Memory B cell (primary cell): ENCODE measurements at regions not wholly inside any gene's neighbourhood (a gene's known extent, or its start where the extent isn't known, plus 50 kb on each side); places are given as distances from the start of the nearest gene placed in this dataset.
"Not testable (repeated sequence)": the region's sequence is repeated elsewhere in the genome, so short reads cannot be mapped to it uniquely, and the experiment has no call there.

Source experiments
- ATAC-seq: fragments of 150-1000 bp; cut with Tn5 transposase; 2 replicates; pipeline ENCODE4 v1.10.0; 2021; ENCODE audit warnings: low read depth, mild to moderate bottlenecking, moderate library complexity
- DNase-seq, 2 donors: peaks; one replicate each; pipeline ENCODE4 v3.0.0; 2022; ENCODE audit warnings: low spot score in 2 of 2
- H3K27ac Mint-ChIP-seq: one replicate; pipeline ENCODE4 v1.8.0; 2022; ENCODE audit warnings: mild to moderate bottlenecking, moderate library complexity, mixed read lengths
- H3K27me3 Mint-ChIP-seq: one replicate; pipeline ENCODE4 v1.8.0; 2022; ENCODE audit warnings: mixed read lengths
- H3K36me3 Mint-ChIP-seq: one replicate; pipeline ENCODE4 v1.8.0; 2022; ENCODE audit warnings: mild to moderate bottlenecking, mixed read lengths
- H3K4me1 Mint-ChIP-seq: one replicate; pipeline ENCODE4 v1.8.0; 2022; ENCODE audit warnings: mixed read lengths
- H3K4me3 Mint-ChIP-seq: one replicate; pipeline ENCODE4 v1.8.0; 2022; ENCODE audit warnings: mild to moderate bottlenecking, moderate library complexity, mixed read lengths
- H3K9me3 Mint-ChIP-seq: one replicate; pipeline ENCODE4 v1.8.0; 2022; ENCODE audit warnings: mixed read lengths

- H3K4me1 Mint-ChIP-seq: no peaks in the 10 kb centered on the region
These were observed 235.8 kb downstream of the YTHDC2 start for GRCh38 chr5:113749334-113749733.

GRCh38 chr5:113753182-113753581 is 239.7 kb downstream of the YTHDC2 start:
- H3K36me3 Mint-ChIP-seq: not testable (repeated sequence)

More at GRCh38 chr5:113749334-113749733, 235.8 kb downstream of the YTHDC2 start:
- Mint-ChIP-seq H3K4me3 (no peak overlapping the region), H3K36me3 (no peaks in the 10 kb centered on the region), H3K27me3 (no peaks in the 10 kb centered on the region), H3K9me3 (no peaks in the 10 kb centered on the region), H3K27ac (no peak overlapping the region)
- ATAC-seq (no peak), DNase-seq (no peak)

GRCh38 chr5:113755516-113755915 is 242.0 kb downstream of the YTHDC2 start:
- ATAC-seq: no peak
- H3K4me1 Mint-ChIP-seq: no peaks in the 10 kb centered on the region
- no peak for DNase-seq
- H3K27ac Mint-ChIP-seq: no peak overlapping the region
- H3K36me3 Mint-ChIP-seq: no peaks in the 10 kb centered on the region
- no peaks in the 10 kb centered on the region for H3K27me3 Mint-ChIP-seq
- peaks cover 4% of the 10 kb centered on the region for H3K9me3 Mint-ChIP-seq
- no peak overlapping the region for H3K4me3 Mint-ChIP-seq

More at GRCh38 chr5:113753182-113753581, 239.7 kb downstream of the YTHDC2 start:
- not testable (repeated sequence) for ATAC-seq, H3K27ac Mint-ChIP-seq, H3K27me3 Mint-ChIP-seq, H3K4me3 Mint-ChIP-seq, H3K4me1 Mint-ChIP-seq, H3K9me3 Mint-ChIP-seq, DNase-seq

- Mint-ChIP-seq H3K27ac (no peak overlapping the region), H3K27me3 (no peaks in the 10 kb centered on the region), H3K4me1 (no peaks in the 10 kb centered on the region), H3K36me3 (no peaks in the 10 kb centered on the region), H3K4me3 (no peak overlapping the region), H3K9me3 (peaks cover 4% of the 10 kb centered on the region)
- no peak for DNase-seq
- ATAC-seq: no peak
These were observed 244.0 kb downstream of the YTHDC2 start for GRCh38 chr5:113757508-113757907.

- DNase-seq (no peak), ATAC-seq (no peak)
- peaks cover 4% of the 10 kb centered on the region for H3K9me3 Mint-ChIP-seq
- no peak overlapping the region for H3K4me3 Mint-ChIP-seq
- H3K27ac Mint-ChIP-seq: no peak overlapping the region
- H3K4me1 Mint-ChIP-seq: no peaks in the 10 kb centered on the region
- H3K36me3 Mint-ChIP-seq: no peaks in the 10 kb centered on the region
- no peaks in the 10 kb centered on the region for H3K27me3 Mint-ChIP-seq
These were observed 246.0 kb downstream of the YTHDC2 start for GRCh38 chr5:113759505-113759904.

- Mint-ChIP-seq H3K27ac (no peak overlapping the region), H3K4me1 (no peaks in the 10 kb centered on the region), H3K9me3 (peaks cover 4% of the 10 kb centered on the region), H3K36me3 (no peaks in the 10 kb centered on the region), H3K4me3 (no peak overlapping the region), H3K27me3 (no peaks in the 10 kb centered on the region)
- DNase-seq: no peak
- no peak for ATAC-seq
These were observed 247.0 kb downstream of the YTHDC2 start for GRCh38 chr5:113760486-113760885.

GRCh38 chr5:113761594-113761993 is 248.1 kb downstream of the YTHDC2 start:
- no peak overlapping the region for H3K27ac Mint-ChIP-seq
- no peaks in the 10 kb centered on the region for H3K27me3 Mint-ChIP-seq
- no peak for DNase-seq
- H3K4me1 Mint-ChIP-seq: no peaks in the 10 kb centered on the region
- peaks cover 4% of the 10 kb centered on the region for H3K9me3 Mint-ChIP-seq
- no peak for ATAC-seq
- no peaks in the 10 kb centered on the region for H3K36me3 Mint-ChIP-seq
- no peak overlapping the region for H3K4me3 Mint-ChIP-seq

DNA sequence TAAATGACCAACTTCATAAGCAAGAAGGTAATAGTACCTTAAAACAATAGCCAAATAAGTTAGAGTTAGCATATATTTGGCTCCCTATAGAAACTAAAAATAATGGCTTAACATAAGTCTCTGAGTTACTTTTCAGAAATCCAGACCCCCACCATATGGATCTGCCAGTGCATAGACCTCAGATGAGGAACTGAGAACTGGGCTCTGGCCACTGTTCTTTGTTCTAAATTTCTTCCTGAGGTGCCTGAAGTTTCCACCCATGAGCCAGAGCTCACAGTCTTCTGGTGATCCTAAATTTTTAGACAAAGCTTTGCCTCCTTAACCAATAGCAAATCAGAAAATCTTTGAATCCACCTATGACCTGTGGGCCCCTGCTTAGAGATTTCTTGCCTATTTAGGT is 250.9 kb downstream of the YTHDC2 start:
- no peaks in the 10 kb centered on the region for H3K36me3 Mint-ChIP-seq
- no peak overlapping the region for H3K27ac Mint-ChIP-seq
- ATAC-seq: no peak
- peaks cover 3% of the 10 kb centered on the region for H3K9me3 Mint-ChIP-seq
- no peaks in the 10 kb centered on the region for H3K27me3 Mint-ChIP-seq
- no peaks in the 10 kb centered on the region for H3K4me1 Mint-ChIP-seq
- no peak overlapping the region for H3K4me3 Mint-ChIP-seq
- DNase-seq: no peak

DNA sequence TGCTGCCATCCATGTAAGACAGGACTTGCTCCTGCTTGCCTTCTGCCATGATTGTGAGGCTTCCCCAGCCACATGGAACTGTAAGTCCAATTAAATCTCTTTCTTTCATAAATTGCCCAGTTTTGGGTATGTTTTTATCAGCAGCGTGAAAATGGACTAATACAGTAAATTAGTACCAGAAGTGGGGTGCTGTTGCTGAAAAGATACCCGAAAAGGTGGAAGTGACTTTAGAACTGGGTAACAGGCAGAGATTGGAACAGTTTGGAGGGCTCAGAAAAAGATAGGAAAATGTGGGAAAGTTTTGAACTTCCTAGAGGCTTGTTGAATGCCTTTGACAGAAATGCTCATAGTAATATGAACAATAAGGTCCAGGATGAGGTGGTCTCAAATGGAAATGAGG is 253.3 kb downstream of the YTHDC2 start:
- not testable (repeated sequence) for H3K27ac Mint-ChIP-seq, H3K27me3 Mint-ChIP-seq, H3K4me1 Mint-ChIP-seq, DNase-seq, H3K4me3 Mint-ChIP-seq, ATAC-seq, H3K36me3 Mint-ChIP-seq, H3K9me3 Mint-ChIP-seq

GRCh38 chr5:113770648-113771047 is 257.2 kb downstream of the YTHDC2 start:
- Mint-ChIP-seq H3K4me1 (no peaks in the 10 kb centered on the region), H3K9me3 (peaks cover 4% of the 10 kb centered on the region), H3K27me3 (no peaks in the 10 kb centered on the region), H3K4me3 (no peak overlapping the region), H3K36me3 (no peaks in the 10 kb centered on the region), H3K27ac (no peak overlapping the region)
- no peak for ATAC-seq
- DNase-seq: no peak

DNA sequence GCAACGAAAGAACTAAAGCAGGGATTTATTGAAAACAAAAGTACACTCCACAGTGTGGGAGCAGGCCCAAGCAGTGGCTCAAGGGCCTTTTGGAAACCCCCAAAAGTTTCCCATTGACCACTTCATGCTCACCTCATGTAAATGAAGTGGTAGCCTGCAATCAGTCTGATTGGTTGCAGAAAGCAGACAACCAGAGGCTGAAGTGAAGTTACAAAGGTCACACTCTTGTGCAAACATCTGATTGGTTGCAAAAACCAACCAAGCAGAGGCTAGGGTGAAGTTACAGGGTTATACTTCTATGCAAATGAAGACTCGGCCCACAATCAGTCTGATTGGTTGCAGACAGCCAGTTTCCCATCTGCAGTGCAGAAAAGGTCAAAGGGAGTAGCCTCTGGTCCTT is 258.0 kb downstream of the YTHDC2 start:
- no peaks in the 10 kb centered on the region for H3K36me3 Mint-ChIP-seq
- peaks cover 4% of the 10 kb centered on the region for H3K9me3 Mint-ChIP-seq
- ATAC-seq (no peak), DNase-seq (no peak)
- H3K4me1 Mint-ChIP-seq: no peaks in the 10 kb centered on the region
- no peak overlapping the region for H3K27ac Mint-ChIP-seq
- no peak overlapping the region for H3K4me3 Mint-ChIP-seq
- no peaks in the 10 kb centered on the region for H3K27me3 Mint-ChIP-seq

- Mint-ChIP-seq H3K9me3 (peaks cover 1% of the 10 kb centered on the region), H3K36me3 (no peaks in the 10 kb centered on the region), H3K27ac (no peak overlapping the region), H3K4me3 (no peak overlapping the region), H3K4me1 (no peaks in the 10 kb centered on the region), H3K27me3 (no peaks in the 10 kb centered on the region)
- DNase-seq (no peak), ATAC-seq (no peak)
These were observed 262.7 kb downstream of the YTHDC2 start for GRCh38 chr5:113776168-113776567.

- H3K4me1 Mint-ChIP-seq: no peaks in the 10 kb centered on the region
- DNase-seq (no peak), ATAC-seq (no peak)
- no peak overlapping the region for H3K4me3 Mint-ChIP-seq
- no peaks in the 10 kb centered on the region for H3K36me3 Mint-ChIP-seq
- H3K27me3 Mint-ChIP-seq: no peaks in the 10 kb centered on the region
- no peaks in the 10 kb centered on the region for H3K9me3 Mint-ChIP-seq
- no peak overlapping the region for H3K27ac Mint-ChIP-seq
These were observed 263.5 kb downstream of the YTHDC2 start for GRCh38 chr5:113776832-113777525.

DNA sequence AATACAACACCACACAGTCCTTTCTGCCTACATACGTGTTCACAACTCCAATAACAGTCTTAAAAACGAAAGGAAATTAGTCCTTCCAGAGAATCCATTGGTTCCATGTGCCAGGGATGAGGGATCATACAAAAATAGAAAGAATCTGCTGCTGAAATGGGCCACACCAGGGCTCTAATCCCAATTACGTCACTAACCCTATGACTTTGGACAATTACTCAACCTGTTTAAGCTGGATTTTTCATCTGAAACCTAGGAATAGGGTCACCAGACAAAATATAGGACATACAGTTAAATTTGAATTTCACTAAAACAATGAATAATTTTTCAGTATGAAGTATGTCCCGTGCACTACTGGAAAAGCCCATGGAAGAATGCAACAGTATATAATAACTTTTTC is 264.7 kb downstream of the YTHDC2 start:
- H3K9me3 Mint-ChIP-seq: no peaks in the 10 kb centered on the region
- DNase-seq: no peak
- H3K27me3 Mint-ChIP-seq: no peaks in the 10 kb centered on the region
- no peak overlapping the region for H3K4me3 Mint-ChIP-seq
- ATAC-seq: no peak
- no peak overlapping the region for H3K27ac Mint-ChIP-seq
- no peaks in the 10 kb centered on the region for H3K36me3 Mint-ChIP-seq
- H3K4me1 Mint-ChIP-seq: no peaks in the 10 kb centered on the region

DNA sequence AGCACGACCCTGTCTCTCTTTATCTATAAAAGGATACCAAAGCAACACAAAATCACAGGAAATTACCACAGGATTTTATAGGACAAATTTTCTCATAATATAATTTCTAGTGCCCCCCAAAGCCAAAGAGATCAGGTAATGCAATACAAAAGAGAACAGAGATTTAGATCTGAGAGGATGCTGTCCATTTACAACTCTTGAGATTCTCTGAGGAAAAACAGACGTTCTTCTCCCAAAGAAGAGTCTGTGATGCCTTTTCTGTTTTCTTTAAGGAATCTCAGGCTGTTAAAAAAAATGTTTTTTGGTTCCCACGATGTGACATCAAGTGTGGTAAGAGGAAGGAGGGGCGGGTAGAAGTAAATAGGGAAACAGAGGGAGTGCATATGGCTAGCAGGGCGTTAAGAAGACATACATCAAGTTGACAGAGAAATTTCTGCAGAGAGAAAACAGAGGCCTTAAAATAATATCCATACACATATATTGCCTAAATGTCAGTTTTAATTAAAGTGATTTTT is 274.7 kb downstream of the YTHDC2 start:
- no peaks in the 10 kb centered on the region for H3K4me1 Mint-ChIP-seq
- no peak overlapping the region for H3K27ac Mint-ChIP-seq
- no peaks in the 10 kb centered on the region for H3K36me3 Mint-ChIP-seq
- ATAC-seq: no peak
- H3K27me3 Mint-ChIP-seq: no peaks in the 10 kb centered on the region
- DNase-seq: no peak
- H3K9me3 Mint-ChIP-seq: peaks cover 3% of the 10 kb centered on the region
- H3K4me3 Mint-ChIP-seq: no peak overlapping the region
